RKO (cell line): ENCODE measurements at regions not wholly inside any gene's neighbourhood (a gene's known extent, or its start where the extent isn't known, plus 50 kb on each side); places are given as distances from the start of the nearest gene placed in this dataset.

Experiments used
- DNase-seq: peaks from one replicate; pipeline ENCODE4 v3.0.0-alpha.2; 2016; ENCODE audit warnings: low spot score

DNA sequence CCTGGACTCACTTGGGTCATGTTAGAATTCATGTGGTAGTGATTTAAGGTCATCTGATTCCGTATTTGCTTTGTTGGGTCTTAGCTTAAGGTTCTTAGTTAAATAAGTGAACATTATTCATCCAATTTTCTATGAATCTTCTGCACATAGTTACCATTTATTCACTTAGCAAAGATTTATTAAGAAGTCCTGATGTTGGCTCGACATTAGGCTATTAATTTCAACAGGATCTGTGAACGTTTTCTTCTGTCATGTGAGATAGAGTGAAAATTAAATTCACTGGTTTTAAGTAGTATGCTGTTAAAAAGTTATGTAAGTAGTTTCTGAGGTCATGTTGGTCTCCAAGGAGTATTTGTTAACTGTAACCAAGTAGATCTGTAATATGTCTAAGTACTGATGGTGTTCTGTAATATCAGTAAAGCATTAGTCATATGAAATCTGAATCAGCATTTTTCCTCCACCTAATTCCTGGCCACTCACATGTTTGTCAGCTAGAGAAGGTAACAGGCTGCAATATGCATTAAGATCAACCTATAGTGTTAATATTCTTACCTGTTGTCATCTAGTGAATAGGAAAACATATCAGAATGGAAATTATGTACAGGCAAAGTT, 155.6 kb downstream of the PCDH7 start:
- peak; percentile 30 for DNase-seq

GRCh38 chr4:30879855-30880598, 159.9 kb downstream of the PCDH7 start:
- no peak for DNase-seq

- no peak for DNase-seq
Measured at GRCh38 chr4:30881985-30882384, 161.8 kb downstream of the PCDH7 start.

- no peak for DNase-seq
Measured at GRCh38 chr4:30882443-30882842, 162.3 kb downstream of the PCDH7 start.

GRCh38 chr4:30882995-30883675, 163.0 kb downstream of the PCDH7 start:
- DNase-seq, result no peak

DNA sequence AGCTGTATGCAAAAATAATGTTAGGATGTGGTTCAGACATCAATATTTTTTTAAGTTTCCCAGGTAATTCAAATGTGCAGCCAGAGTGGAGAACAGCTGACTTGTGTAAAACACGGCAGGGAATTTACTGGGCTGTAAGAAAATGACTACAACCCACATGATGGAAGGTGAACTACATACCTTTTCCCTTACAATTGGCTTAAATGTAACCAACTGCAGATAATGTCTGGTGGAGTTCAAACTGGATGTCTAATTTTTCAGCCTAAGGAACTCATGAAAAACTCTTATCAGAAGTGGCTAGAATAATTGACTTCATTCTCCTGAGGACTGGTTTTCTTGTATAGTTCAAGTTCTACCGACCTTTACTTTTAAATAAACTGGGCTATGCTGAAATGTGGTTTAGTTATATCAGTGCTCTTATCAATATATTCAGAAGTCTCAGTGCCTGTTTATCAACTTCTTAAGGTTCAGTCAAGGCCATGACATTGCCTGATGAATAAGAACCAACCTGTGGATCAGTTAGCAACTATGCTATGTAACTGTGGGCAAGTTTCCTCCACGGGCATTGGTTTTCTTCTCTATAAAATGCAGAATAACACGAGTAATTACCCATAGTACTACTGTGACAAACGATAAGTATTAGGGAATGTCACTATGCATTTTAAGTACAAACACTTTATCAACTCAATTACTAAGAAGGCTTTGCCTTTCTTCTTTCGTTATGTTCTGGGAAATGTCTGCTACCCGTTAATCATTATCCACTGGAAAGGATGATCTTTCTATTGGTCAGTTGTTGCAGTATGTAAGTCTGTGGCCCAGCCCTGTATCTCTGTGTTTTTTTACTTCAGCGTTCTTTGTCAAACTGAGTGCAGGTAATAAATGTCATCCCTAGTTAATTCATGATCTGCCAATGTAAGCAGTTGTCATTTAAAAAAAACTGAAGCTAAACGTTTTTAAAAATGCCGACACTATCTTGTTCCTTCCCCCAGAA, 181.6 kb downstream of the PCDH7 start:
- no peak for DNase-seq

GRCh38 chr4:30903502-30904214, 183.5 kb downstream of the PCDH7 start:
- no peak for DNase-seq

DNA sequence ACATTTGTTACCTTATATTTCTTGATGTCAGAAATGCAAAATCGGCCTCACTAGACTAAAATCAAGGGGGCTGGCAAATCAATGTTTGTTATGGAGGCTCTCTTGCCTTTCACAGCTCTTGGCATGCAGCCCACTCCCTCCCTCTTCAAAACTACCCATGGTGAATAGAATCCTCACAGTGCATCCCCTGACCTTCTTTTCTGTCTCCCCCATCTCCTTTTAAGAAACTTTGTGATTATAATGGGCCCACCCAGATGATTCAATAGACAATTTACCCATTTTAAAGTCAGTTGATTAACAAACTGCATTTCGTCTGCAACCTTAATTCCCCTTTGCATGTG, 184.0 kb downstream of the PCDH7 start:
- DNase-seq, result no peak

GRCh38 chr4:30904588-30904987, 184.4 kb downstream of the PCDH7 start:
- no peak for DNase-seq

- no peak for DNase-seq
Measured at GRCh38 chr4:30912098-30912714, 192.0 kb downstream of the PCDH7 start.

DNA sequence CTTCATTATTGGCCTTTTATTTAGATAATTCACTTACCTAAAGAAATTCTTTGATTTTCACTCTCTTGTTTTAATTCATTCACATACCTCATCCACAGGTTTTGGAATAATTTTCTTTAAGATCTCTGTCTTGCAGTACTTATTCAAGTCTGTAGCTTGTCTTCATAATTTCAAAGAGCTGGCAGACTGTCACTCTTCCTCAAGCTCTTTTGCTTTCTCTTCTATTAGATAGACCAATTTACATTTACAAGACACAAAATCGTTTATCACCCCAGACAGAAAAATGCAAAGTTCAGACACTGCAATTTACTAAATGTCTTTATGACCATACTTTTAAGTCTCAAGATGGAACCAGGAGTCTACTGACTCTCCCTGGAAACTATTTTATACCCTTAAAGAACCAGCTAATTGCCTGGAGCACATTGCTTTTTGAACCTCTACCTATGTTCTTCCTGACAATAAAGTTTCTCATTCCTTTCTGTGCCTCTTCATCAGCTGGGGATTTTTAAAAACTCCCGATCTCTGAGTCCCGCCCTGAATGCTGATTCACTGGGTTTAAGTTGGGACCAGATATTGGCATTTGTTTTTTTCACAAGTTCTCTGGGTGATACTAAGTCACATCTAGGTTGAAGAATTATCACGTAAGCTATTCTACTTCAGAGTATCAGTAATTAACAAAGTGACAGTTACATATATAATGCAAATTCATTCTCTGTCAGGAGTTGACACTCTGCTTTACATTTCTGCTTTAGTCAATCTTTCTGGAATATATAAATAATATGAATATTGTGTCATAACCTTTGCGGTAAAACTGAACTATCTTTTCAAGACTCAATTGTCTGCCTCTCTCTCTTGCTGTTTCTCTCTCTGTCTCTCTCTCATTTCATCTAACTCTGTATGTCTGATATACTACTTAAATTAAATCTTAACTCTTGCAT, 196.4 kb downstream of the PCDH7 start:
- DNase-seq, result no peak

- no peak for DNase-seq
Measured at GRCh38 chr4:30917946-30918345, 197.8 kb downstream of the PCDH7 start.

GRCh38 chr4:30919458-30919857, 199.3 kb downstream of the PCDH7 start:
- DNase-seq, result no peak

- no peak for DNase-seq
Measured at GRCh38 chr4:30920043-30920442, 199.9 kb downstream of the PCDH7 start.

DNA sequence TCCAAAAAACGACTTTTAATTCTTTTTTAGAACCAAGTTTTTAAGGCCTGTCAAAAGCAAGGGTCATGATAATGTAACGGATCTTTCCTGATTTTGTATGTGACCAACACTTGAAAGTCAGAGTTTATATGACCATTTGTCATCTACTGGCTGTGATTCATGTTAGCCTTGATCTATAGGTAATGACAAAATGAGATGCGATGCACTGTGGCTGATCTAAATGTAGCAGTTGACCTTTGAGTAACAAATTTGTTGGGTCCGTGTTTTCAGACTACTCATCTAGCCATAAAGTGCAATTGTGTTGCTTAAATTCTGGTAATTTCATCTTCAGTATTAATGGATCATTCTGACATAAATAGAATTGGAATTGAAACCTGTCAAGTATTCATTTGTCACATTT, 202.5 kb downstream of the PCDH7 start:
- DNase-seq, result no peak

DNA sequence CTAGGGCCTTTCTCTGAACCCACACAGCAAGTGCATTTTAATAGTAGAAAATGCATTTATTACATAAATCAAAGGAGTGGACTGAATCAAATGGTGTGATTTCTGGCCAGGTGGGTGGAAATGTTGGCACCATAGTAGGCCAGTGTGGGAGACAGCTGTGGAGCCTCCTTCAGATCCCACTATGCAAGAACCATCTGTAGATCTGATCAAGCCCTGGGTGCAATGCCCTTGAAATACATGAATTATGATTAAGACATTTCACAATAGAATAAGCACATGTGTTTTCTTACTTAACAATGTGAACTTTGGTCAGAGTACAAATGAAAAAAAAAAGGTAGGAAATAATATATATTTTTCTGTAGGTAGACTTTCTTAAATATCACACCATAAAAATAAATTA, 204.3 kb downstream of the PCDH7 start:
- no peak for DNase-seq

DNA sequence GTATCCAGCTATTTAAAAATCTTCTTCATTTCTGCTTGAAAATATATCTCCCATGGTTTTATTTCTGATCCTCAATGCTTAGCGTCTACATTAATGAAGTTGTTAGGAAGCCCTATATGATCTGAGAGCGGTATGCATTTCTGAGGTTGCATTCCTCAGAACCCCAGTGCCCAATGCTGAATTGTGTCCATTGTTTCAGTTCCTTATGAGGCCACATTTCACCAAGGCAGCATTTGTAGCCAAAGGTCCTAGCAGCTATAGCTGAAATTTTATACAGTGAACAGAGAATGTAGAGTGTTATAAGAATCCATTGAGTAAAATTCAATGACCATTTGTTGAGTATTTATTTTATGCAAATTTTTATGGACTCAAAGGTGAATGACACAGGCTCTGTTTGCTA, 209.5 kb downstream of the PCDH7 start:
- no peak for DNase-seq

DNA sequence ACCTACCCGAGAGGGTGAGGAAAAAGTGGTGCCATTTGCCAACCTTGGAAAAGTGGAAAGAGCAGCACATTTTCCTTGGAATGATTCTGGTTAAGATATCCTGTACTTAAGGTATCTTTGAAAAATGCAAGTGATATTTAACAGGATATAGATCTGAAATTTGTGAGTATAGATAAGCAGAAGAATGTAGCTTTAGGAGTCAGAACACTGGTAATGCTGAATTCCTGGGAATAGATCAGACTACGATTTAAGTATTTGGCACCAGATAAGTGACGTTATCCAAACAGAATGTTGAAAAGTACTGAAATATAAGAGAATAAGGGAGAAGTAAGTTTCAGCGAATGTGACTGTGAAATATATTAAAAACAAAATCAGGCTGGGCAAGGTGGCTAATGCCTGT, 210.1 kb downstream of the PCDH7 start:
- no peak for DNase-seq

- DNase-seq, result no peak
Measured at GRCh38 chr4:30932581-30932980, 212.4 kb downstream of the PCDH7 start.

DNA sequence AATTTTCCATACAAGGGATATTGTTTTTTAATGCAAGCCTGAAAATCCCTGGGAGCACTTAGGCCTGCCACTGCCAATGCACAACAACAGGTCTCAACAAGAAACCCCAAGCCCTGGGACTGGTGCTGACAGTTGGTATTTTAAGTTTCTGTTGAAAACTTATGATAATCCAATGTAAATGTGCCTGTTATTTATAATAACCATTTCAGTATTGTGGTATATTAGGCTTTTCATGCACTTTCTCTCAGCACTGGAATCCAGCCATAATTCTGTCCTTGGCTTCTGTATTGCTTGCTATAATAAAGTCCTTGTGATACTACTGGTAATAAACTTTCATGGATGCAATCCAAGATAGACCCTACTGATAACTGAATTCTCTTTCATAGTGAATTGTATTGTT, 218.9 kb downstream of the PCDH7 start:
- DNase-seq, result no peak
